ENCODE measurements at regions not wholly inside any gene's neighbourhood (a gene's known extent, or its start where the extent isn't known, plus 50 kb on each side); places are given as distances from the start of the nearest gene placed in this dataset.
"Not testable (repeated sequence)": the region's sequence is repeated elsewhere in the genome, so short reads cannot be mapped to it uniquely, and the experiment has no call there.

DNA sequence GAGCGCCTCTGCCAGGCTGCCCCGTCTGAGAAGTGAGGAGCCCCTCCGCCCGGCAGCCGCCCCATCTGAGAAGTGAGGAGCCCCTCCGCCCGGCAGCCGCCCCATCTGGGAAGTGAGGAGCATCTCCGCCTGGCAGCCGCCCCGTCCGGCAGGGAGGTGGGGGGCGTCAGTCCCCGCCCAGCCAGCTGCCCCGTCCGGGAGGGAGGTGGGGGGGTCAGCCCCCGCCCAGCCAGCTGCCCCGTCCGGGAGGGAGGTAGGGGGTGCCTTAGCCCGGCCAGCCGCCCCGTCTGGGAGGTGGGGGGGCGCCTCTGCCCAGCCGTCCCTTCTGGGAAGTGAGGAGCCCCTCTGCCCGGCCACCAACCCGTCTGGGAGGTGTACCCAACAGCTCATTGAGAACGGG, 75.4 kb upstream of the DIO2 start:
- not testable (repeated sequence) for DNase-seq

DNA sequence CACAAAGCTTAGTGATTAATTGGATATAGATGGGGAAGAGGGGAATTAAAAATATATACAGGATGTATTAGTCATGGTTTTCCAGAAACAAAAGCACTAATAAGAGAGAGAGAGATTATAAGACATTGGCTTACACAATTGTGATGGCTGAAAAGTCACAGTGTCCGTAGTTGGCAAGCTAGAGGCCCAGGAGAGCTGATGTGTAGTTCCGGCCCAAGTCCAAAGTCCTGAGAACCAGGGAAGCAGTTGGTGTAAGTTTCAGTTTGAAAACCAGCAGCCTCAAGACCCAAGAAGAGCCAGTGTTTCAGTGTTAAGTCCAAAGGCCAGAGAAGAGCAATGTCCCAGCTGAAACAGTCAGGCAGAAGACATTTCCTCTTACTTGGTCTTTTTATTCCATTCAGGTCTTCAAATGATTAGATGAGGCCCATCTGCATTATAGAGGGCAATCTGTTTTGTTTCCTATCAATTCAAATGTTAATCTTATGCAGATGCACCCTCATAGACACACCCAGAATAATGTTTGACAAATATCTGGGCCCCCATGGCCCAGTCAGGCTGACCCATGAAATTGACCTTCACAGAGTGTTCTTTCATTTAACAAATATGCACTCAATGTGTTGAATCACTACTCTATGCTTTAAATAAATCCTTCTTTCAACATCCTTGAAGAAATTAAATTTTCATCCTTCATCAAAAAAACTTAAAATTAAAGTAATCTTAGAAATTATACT, 67.2 kb upstream of the DIO2 start:
- DNase-seq: no peak

DNA sequence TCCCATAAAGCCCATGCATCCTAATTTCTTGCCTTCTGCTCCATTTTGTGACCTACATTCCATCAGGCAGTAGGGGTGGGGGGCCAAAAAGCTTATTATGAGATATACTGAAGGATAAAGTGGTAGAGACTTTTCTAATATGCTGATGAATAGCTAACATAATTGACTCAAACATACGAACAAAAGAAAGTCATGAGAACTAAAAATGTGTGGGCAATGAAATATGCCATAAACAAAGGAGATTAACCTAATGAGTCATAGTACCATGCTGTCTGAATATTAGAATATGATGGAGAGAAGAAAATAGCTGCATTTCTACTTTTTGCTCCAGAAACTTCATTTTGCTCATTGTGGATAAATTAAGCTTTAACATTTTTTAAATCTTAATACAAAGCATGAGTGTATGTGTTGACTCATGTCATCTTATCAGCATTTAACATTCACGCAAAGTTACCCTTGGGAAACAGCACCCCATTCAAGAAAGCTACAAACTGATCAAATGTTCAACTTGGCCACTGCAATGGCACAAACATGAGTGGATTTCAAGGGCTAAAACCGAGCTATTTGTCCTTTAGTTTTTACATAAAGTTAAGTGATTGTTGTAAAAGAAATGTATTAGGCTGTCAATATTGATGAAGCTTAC, 64.0 kb upstream of the DIO2 start:
- DNase-seq: no peak

DNA sequence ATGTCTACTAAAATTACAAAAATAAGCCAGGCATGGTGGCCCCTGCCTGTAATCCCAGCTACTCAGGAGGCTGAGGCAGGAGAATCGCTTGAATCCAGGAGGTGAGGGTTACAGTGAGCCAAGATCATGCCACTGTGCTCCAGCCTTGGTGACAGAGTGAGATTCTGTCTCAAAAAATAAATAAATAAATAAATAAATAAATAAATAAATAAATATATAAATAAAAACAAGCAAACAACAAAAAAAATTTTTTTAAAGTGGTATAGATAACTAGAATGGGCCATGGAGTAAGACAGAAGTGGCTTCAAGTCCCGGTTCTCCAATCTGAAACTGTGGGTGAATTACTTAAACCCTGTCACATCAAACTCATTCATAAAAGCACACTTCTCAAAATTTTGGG, 63.0 kb upstream of the DIO2 start:
- DNase-seq: not testable (repeated sequence)

DNA sequence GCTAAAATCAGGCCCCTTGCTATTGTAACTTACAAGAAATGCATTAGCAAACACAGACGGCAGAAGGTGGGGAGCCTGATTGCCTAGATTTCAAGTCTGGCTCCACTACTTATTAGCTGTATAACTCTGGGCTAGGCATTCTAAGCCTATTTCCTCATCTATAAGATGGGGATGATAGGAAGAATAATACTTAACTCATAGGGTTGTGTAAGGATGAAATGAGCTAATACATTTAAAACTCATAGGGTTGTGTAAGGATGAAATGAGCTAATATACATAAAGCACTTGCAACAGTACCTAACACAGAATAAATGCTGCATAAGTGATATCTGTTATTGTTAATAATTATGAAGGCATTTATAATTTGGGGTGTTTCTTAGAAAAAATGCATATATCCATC, 60.1 kb upstream of the DIO2 start:
- no peak for DNase-seq

DNA sequence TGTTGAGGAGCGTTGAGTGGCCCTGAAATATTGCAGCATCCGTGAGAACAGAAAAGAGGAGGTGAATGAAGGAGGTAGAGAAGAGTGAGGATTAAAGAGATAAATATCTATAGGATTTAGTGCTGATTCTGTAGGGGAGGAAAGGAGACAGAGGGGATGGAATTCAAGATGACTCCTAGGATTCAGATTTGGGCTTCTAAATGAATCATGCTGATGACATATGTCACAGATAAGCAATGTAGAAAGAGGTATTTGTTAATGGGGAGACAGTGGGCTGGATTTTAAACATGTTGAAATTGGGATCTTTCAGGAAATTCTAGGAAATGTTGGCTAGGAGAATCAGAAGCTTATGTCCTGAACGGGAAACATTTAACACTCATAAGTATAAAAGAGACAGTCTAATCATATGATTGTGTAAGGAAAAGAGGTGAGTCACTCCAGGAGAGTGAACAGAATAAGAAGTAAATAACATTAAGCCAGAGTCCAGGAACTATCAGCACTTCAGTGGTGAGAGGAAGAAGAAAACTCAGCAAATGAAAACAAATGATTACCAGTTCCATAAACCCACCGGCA, 58.1 kb upstream of the DIO2 start:
- no peak for DNase-seq

DNA sequence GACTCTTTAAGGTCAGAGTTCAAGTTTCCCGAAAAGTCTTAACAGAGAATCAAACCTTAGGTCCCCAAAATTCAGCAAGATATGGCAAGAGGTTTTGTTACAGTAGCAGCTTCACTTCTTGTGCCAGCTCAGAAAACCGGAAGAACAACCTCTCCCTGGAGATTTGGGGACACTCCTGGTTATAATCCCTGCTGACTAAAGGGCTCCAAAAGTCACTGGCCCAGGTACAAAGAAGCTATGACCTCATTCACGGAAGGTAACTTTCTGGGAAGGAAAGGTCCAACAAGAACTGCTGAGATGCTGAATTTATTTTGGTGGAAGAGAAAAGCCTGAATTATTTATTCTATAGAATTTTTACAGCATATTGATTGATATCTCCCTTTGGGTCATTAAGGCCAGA, 55.6 kb upstream of the DIO2 start:
- no peak for DNase-seq

DNA sequence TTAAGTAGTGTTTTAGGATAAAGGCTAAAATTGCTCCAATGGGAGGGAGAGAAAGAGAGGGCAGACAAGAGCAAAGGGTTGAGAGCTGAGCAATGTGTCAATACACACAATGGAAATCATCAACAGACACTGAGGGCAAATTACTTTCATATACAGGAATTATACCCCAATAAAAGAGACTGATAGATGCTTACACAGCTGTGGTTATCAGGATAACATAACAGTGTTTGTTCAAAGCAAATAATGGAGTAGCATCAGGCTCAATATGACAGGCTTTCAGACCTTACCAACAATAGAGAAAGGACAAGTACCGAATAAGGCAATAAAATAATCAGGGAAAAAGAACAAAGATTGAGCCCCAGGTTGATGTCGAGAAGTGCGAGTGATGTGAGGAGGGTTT, 53.4 kb upstream of the DIO2 start:
- DNase-seq: no peak

All from midbrain (tissue), 1 donor.